Liver (tissue), 8 donors: ENCODE measurements at regions not wholly inside any gene's neighbourhood (a gene's known extent, or its start where the extent isn't known, plus 50 kb on each side); places are given as distances from the start of the nearest gene placed in this dataset.

ENCODE experiments used
- DNase-seq: peaks from one replicate; pipeline ENCODE4 v3.0.0-alpha.2; 2017; ENCODE audit warnings: low spot score
- H3K27ac ChIP-seq, 2 donors: one replicate each; pipeline ENCODE4 v1.7.0; 2013; ENCODE audit warnings: inconsistent platforms in 2 of 2, low read length in 2 of 2, control low read depth in 1 of 2, low read depth in 1 of 2, mild to moderate bottlenecking in 1 of 2
- H3K27me3 ChIP-seq, 4 donors: one replicate each; pipeline versions ENCODE4 v1.6.1 to v1.7.0; 2013; ENCODE audit warnings: low read length in 3 of 4, inconsistent platforms in 1 of 4, mild to moderate bottlenecking in 1 of 4, moderate library complexity in 1 of 4; ENCODE audit not compliant: control insufficient read depth in 4 of 4, insufficient read depth in 4 of 4
- H3K36me3 ChIP-seq, 4 donors: one replicate each; pipeline versions ENCODE4 v1.6.1 to v1.7.0; 2013; ENCODE audit warnings: low read length in 3 of 4, mild to moderate bottlenecking in 3 of 4, low read depth in 1 of 4, moderate library complexity in 1 of 4; ENCODE audit not compliant: control insufficient read depth in 4 of 4, insufficient read depth in 3 of 4
- H3K4me1 ChIP-seq, 4 donors: one replicate each; pipeline versions ENCODE4 v1.6.1 to v1.7.0; 2013; ENCODE audit warnings: low read length in 3 of 4, mild to moderate bottlenecking in 3 of 4, moderate library complexity in 1 of 4; ENCODE audit not compliant: control insufficient read depth in 4 of 4, insufficient read depth in 4 of 4
- H3K4me3 ChIP-seq, 3 donors: one replicate each; pipeline versions ENCODE4 v1.6.1 to v1.7.0; 2013; ENCODE audit warnings: low read length in 3 of 3, control low read depth in 1 of 3, low read depth in 1 of 3, mild to moderate bottlenecking in 1 of 3
- H3K9ac ChIP-seq, 2 donors: one replicate each; pipeline ENCODE4 v1.7.0; 2013; ENCODE audit warnings: low read length in 2 of 2, mild to moderate bottlenecking in 2 of 2, moderate library complexity in 2 of 2, control low read depth in 1 of 2, low read depth in 1 of 2
- H3K9me3 ChIP-seq, 4 donors: one replicate each; pipeline versions ENCODE4 v1.6.1 to v1.7.0; 2013; ENCODE audit warnings: low read length in 3 of 4; ENCODE audit not compliant: control insufficient read depth in 4 of 4
- EGR1 ChIP-seq, 2 donors: IDR thresholded peaks; 2 replicates each; pipeline ENCODE4 v1.6.1; 2016 to 2018; ENCODE audit warnings: antibody characterized with exemption in 2 of 2, low read depth in 2 of 2
- FOXA1 ChIP-seq: IDR thresholded peaks from 2 replicates; pipeline ENCODE4 v1.6.1; 2016; ENCODE audit warnings: antibody characterized with exemption
- FOXA2 ChIP-seq: IDR thresholded peaks from 2 replicates; pipeline ENCODE4 v1.6.1; 2016; ENCODE audit warnings: antibody characterized with exemption
- GABPA ChIP-seq, 2 donors: IDR thresholded peaks in 1 of 2; conservative IDR thresholded peaks in 1 of 2; 2 replicates each; pipeline ENCODE4 v1.6.1; 2016; ENCODE audit warnings: antibody characterized with exemption in 2 of 2, mild to moderate bottlenecking in 1 of 2, moderate library complexity in 1 of 2
- HNF4A ChIP-seq, 2 donors: conservative IDR thresholded peaks; 2 replicates each; pipeline ENCODE4 v1.6.1; 2016; ENCODE audit warnings: antibody characterized with exemption in 2 of 2, mild to moderate bottlenecking in 2 of 2
- HNF4G ChIP-seq: IDR thresholded peaks from 2 replicates; pipeline ENCODE4 v1.6.1; 2016; ENCODE audit warnings: antibody characterized with exemption
- JUND ChIP-seq, 2 donors: IDR thresholded peaks; 2 replicates each; pipeline ENCODE4 v1.6.1; 2016; ENCODE audit warnings: antibody characterized with exemption in 2 of 2
- NR2F2 ChIP-seq: IDR thresholded peaks from 2 replicates; pipeline ENCODE4 v1.6.1; 2016; ENCODE audit warnings: antibody characterized with exemption
- RAD21 ChIP-seq, 2 donors: IDR thresholded peaks; 2 replicates each; pipeline ENCODE4 v1.6.1; 2016; ENCODE audit warnings: antibody characterized with exemption in 2 of 2, mild to moderate bottlenecking in 2 of 2
- RXRA ChIP-seq, 2 donors: IDR thresholded peaks; 2 replicates each; pipeline ENCODE4 v1.6.1; 2017 to 2018; ENCODE audit warnings: antibody characterized with exemption in 2 of 2, mild to moderate bottlenecking in 1 of 2
- SP1 ChIP-seq: IDR thresholded peaks from 2 replicates; pipeline ENCODE4 v1.6.1; 2018; ENCODE audit warnings: antibody characterized with exemption, mild to moderate bottlenecking
- TAF1 ChIP-seq: conservative IDR thresholded peaks from 2 replicates; pipeline ENCODE4 v1.6.1; 2016; ENCODE audit warnings: antibody characterized with exemption, mild to moderate bottlenecking
- YY1 ChIP-seq: IDR thresholded peaks from 2 replicates; pipeline ENCODE4 v1.6.1; 2016; ENCODE audit warnings: antibody characterized with exemption, mild to moderate bottlenecking
- WGBS: extraction: QIAGEN DNeasy Blood & Tissue Kit; methylation state at CpG from one replicate; pipeline ENCODE4 v1.1.7; 2013; 5-methylcytosine and 5-hydroxymethylcytosine counted together
- TF ChIP-seq, protein P1 (sequence below): IDR thresholded peaks from 2 replicates; pipeline ENCODE4 v1.6.1; 2016; ENCODE audit warnings: antibody characterized with exemption
- TF ChIP-seq, protein P2 (sequence below): IDR thresholded peaks from 2 replicates; pipeline ENCODE4 v1.6.1; 2016; ENCODE audit warnings: antibody characterized with exemption
- TF ChIP-seq, protein P3 (sequence below): IDR thresholded peaks from 2 replicates; pipeline ENCODE4 v1.6.1; 2016; ENCODE audit warnings: antibody characterized with exemption, mild to moderate bottlenecking
- TF ChIP-seq, protein P4 (sequence below): IDR thresholded peaks from 2 replicates; pipeline ENCODE4 v1.6.1; 2016; ENCODE audit warnings: antibody characterized with exemption
- TF ChIP-seq, protein P5 (sequence below): fragments of 150-350 bp; IDR thresholded peaks from 2 replicates; pipeline ENCODE4 v1.5.1; 2017; ENCODE audit warnings: improper control_type of control experiment, low read depth, low read length; ENCODE audit not compliant: missing input control
- donor health status: healthy.
- donor health status: healthy.
- donor health status: healthy.
- donor health status: healthy.
- donor health status: healthy.

DNA sequence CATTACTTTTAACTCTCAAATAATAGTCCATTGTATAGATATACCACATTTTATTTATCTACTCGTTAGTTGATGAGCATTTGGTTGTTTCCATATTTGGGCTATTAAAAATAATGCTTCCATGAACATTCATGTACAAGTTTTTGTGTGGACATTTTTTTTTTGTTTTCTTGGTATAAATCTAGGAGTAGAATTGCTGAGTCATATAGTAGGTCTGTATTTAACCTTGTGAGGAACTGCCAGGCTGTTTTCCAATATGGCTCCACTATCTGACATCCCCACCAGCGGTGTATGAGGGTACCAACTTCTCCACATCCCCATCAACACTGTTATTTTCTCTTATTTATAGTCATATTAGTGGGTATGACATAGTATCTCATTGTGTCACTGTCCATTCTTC lies 143.1 kb downstream of the RAP2A start:
- no peaks in the 10 kb centered on the region for H3K9me3 ChIP-seq
- H3K36me3 ChIP-seq: no peaks in the 10 kb centered on the region
- H3K27me3 ChIP-seq: no peaks in the 10 kb centered on the region
- DNase-seq: no peak
- H3K27ac ChIP-seq: no peak overlapping the region
- no peak overlapping the region for H3K4me3 ChIP-seq
- no peak overlapping the region for H3K9ac ChIP-seq
- WGBS: 90% methylated on average over 2 of the region's 2 CpGs
- TF ChIP-seq HNF4G: no peak
- no peak for TF ChIP-seq TAF1
- TF ChIP-seq, protein P1, sequence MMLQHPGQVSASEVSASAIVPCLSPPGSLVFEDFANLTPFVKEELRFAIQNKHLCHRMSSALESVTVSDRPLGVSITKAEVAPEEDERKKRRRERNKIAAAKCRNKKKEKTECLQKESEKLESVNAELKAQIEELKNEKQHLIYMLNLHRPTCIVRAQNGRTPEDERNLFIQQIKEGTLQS: no peak
- TF ChIP-seq GABPA (IDR thresholded peaks at IDR 0.05 in 1 of 2, conservative IDR thresholded peaks at IDR 0.05 in 1 of 2): no peak
- TF ChIP-seq, protein P2, sequence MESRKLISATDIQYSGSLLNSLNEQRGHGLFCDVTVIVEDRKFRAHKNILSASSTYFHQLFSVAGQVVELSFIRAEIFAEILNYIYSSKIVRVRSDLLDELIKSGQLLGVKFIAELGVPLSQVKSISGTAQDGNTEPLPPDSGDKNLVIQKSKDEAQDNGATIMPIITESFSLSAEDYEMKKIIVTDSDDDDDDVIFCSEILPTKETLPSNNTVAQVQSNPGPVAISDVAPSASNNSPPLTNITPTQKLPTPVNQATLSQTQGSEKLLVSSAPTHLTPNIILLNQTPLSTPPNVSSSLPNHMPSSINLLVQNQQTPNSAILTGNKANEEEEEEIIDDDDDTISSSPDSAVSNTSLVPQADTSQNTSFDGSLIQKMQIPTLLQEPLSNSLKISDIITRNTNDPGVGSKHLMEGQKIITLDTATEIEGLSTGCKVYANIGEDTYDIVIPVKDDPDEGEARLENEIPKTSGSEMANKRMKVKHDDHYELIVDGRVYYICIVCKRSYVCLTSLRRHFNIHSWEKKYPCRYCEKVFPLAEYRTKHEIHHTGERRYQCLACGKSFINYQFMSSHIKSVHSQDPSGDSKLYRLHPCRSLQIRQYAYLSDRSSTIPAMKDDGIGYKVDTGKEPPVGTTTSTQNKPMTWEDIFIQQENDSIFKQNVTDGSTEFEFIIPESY: no peak
- no peak for TF ChIP-seq HNF4A (conservative IDR thresholded peaks at IDR 0.05)
- peaks cover 0 to 9% (median 4%) of the 10 kb centered on the region in 4 donors for H3K4me1 ChIP-seq

DNA sequence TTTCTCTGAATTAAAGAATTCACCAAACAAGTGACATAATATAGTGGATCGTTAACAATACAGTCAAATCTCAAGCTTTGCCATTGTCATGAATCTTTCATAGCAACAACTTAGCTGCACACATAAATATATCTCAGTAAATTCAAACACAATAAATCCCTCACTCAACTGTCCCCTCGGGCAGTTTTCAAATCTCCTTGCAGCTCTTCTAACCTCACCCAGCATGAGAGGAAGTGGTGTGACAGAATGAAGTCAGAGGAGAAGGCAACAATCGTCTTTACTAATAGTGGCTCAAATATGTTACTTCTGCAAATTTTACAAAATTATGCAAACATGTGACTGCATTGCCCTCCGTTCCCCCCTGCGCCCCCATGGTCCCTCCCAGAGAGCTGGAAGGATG lies 148.2 kb downstream of the RAP2A start:
- 70% methylated on average over 5 of the region's 5 CpGs for WGBS
- Histone ChIP-seq H3K9me3 (no peaks in the 10 kb centered on the region), H3K27me3 (no peaks in the 10 kb centered on the region), H3K9ac (no peak overlapping the region), H3K36me3 (no peaks in the 10 kb centered on the region), H3K4me3 (no peak overlapping the region), H3K27ac (no peak overlapping the region), H3K4me1 (peaks cover 0 to 12% (median 6%) of the 10 kb centered on the region in 4 donors)
- TF ChIP-seq GABPA (IDR thresholded peaks at IDR 0.05 in 1 of 2, conservative IDR thresholded peaks at IDR 0.05 in 1 of 2) (no peak), SP1 (no peak), NR2F2 (no peak), YY1 (no peak), FOXA1 (no peak), FOXA2 (no peak), EGR1 (IDR thresholded peaks at IDR 0.05; ENCODE audit: low read depth in 2 of 2) (no peak), RXRA (IDR thresholded peaks at IDR 0.05) (no peak), JUND (IDR thresholded peaks at IDR 0.05) (no peak), HNF4A (conservative IDR thresholded peaks at IDR 0.05) (no peak), HNF4G (no peak), RAD21 (IDR thresholded peaks at IDR 0.05) (no peak), TAF1 (no peak)
- TF ChIP-seq, protein P3, sequence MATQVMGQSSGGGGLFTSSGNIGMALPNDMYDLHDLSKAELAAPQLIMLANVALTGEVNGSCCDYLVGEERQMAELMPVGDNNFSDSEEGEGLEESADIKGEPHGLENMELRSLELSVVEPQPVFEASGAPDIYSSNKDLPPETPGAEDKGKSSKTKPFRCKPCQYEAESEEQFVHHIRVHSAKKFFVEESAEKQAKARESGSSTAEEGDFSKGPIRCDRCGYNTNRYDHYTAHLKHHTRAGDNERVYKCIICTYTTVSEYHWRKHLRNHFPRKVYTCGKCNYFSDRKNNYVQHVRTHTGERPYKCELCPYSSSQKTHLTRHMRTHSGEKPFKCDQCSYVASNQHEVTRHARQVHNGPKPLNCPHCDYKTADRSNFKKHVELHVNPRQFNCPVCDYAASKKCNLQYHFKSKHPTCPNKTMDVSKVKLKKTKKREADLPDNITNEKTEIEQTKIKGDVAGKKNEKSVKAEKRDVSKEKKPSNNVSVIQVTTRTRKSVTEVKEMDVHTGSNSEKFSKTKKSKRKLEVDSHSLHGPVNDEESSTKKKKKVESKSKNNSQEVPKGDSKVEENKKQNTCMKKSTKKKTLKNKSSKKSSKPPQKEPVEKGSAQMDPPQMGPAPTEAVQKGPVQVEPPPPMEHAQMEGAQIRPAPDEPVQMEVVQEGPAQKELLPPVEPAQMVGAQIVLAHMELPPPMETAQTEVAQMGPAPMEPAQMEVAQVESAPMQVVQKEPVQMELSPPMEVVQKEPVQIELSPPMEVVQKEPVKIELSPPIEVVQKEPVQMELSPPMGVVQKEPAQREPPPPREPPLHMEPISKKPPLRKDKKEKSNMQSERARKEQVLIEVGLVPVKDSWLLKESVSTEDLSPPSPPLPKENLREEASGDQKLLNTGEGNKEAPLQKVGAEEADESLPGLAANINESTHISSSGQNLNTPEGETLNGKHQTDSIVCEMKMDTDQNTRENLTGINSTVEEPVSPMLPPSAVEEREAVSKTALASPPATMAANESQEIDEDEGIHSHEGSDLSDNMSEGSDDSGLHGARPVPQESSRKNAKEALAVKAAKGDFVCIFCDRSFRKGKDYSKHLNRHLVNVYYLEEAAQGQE: no peak
- TF ChIP-seq, protein P2: no peak
- TF ChIP-seq, protein P1: no peak
- TF ChIP-seq, protein P4, sequence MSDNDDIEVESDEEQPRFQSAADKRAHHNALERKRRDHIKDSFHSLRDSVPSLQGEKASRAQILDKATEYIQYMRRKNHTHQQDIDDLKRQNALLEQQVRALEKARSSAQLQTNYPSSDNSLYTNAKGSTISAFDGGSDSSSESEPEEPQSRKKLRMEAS: no peak
- TF ChIP-seq, protein P5, sequence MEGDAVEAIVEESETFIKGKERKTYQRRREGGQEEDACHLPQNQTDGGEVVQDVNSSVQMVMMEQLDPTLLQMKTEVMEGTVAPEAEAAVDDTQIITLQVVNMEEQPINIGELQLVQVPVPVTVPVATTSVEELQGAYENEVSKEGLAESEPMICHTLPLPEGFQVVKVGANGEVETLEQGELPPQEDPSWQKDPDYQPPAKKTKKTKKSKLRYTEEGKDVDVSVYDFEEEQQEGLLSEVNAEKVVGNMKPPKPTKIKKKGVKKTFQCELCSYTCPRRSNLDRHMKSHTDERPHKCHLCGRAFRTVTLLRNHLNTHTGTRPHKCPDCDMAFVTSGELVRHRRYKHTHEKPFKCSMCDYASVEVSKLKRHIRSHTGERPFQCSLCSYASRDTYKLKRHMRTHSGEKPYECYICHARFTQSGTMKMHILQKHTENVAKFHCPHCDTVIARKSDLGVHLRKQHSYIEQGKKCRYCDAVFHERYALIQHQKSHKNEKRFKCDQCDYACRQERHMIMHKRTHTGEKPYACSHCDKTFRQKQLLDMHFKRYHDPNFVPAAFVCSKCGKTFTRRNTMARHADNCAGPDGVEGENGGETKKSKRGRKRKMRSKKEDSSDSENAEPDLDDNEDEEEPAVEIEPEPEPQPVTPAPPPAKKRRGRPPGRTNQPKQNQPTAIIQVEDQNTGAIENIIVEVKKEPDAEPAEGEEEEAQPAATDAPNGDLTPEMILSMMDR: no peak
- no peak for DNase-seq
